Adrenal gland (tissue), 9 donors: ENCODE measurements at regions not wholly inside any gene's neighbourhood (a gene's known extent, or its start where the extent isn't known, plus 50 kb on each side); places are given as distances from the start of the nearest gene placed in this dataset.

Source experiments
- DNase-seq, 7 donors: peaks; one replicate each; pipeline ENCODE4 v3.0.0-alpha.2; 2019 to 2020
- H3K27ac ChIP-seq, 5 donors: fragments of 200-600 bp; sonication (generic) in 4 of 5; 1 replicate in 3 of 5; 2 replicates in 2 of 5; pipeline versions ENCODE4 v1.5.1 to v1.8.0; 2016 to 2020; ENCODE audit warnings: mild to moderate bottlenecking in 1 of 5
- H3K27me3 ChIP-seq: fragments of 200-600 bp; 2 replicates; pipeline ENCODE4 v1.8.0; 2021
- H3K36me3 ChIP-seq, 2 donors: fragments of 200-600 bp; replicated peaks in 1 of 2; 1 replicate in 1 of 2; 2 replicates in 1 of 2; pipeline versions ENCODE4 v1.5.1 to v1.8.0; 2018 to 2022
- H3K4me1 ChIP-seq, 2 donors: fragments of 200-600 bp; replicated peaks in 1 of 2; 1 replicate in 1 of 2; 2 replicates in 1 of 2; pipeline versions ENCODE4 v1.5.1 to v1.8.0; 2018 to 2021
- H3K4me3 ChIP-seq, 4 donors: fragments of 200-600 bp; sonication (generic) in 3 of 4; one replicate each; pipeline ENCODE4 v1.5.1; 2016 to 2018
- H3K9me3 ChIP-seq, 3 donors: fragments of 200-600 bp; sonication (generic) in 1 of 3; replicated peaks in 1 of 3; 1 replicate in 2 of 3; 2 replicates in 1 of 3; pipeline versions ENCODE4 v1.5.1 to v1.8.0; 2016 to 2021
- CTCF ChIP-seq, 6 experiments: fragments of 450-650 bp in 4 of 6; fragments of 200-600 bp in 2 of 6; sonication (generic) in 1 of 6; IDR thresholded peaks; 1 replicate in 5 of 6; 2 replicates in 1 of 6; pipeline versions ENCODE4 v1.5.1 to v1.8.0; 2016 to 2021; ENCODE audit warnings: antibody characterized with exemption in 6 of 6, mild to moderate bottlenecking in 2 of 6, moderate library complexity in 1 of 6
- POLR2A ChIP-seq, 2 donors: fragments of 450-650 bp; IDR thresholded peaks; one replicate each; pipeline ENCODE4 v1.6.1; 2017; ENCODE audit warnings: antibody characterized with exemption in 2 of 2, mild to moderate bottlenecking in 2 of 2, moderate library complexity in 1 of 2
- WGBS, 4 donors: extraction: QIAGEN DNeasy Blood & Tissue Kit in 2 of 4; methylation state at CpG; one replicate each; pipeline versions ENCODE4 v1.1.5 to v1.1.7; 2013 to 2017; 5-methylcytosine and 5-hydroxymethylcytosine counted together
- intact Hi-C, 2 donors: fragments of 100-400 bp; cut with DNase I; formaldehyde crosslinking; loops; one replicate each; pipeline versions ENCODE4 v1.14.1 to v1.15.0; 2022 to 2023
- donor health status: healthy with polysubstance abuse.
- donor health status: Bipolar disorder and iron deficiency.
- donor health status: DM: yes; HTN: yes; CAD: no.
- donor health status: DM: no; HTN: no; CAD: no.
- donor health status: DM: no; HTN: no; CAD: no.

DNA sequence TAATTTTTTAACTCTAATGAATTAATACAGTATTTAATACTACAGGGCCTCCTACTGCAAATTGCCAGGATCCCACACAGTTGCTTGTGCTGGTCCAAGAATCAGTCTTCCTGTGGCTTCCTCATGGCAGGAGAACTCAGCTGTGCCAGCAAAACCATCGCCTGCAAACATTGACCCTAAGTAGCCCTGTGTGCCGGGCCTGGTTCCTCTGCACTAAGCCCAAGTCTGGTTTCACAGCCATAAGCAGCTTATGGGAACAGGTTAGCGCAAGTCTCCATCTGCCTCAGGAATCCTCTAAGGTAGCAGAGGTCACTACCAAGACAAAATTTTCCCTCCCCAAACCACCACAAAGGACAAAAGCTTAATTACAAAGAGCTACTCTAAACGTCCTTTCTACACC is 216.6 kb downstream of the PLA2G4A start:
- no peak for DNase-seq
- intact Hi-C loops: no loop called here
- H3K4me3 ChIP-seq: no peak overlapping the region
- 66 to 84% (median 78%) methylated on average over 4 of the region's 4 CpGs for WGBS, 4 donors
- H3K9me3 ChIP-seq: no peaks in the 10 kb centered on the region
- H3K36me3 ChIP-seq: no peaks in the 10 kb centered on the region
- H3K4me1 ChIP-seq: no peaks in the 10 kb centered on the region
- no peak overlapping the region for H3K27ac ChIP-seq
- H3K27me3 ChIP-seq: peaks cover 3% of the 10 kb centered on the region
- TF ChIP-seq POLR2A (IDR thresholded peaks at IDR 0.05): no peak
- no peak for TF ChIP-seq CTCF (IDR thresholded peaks at IDR 0.05)

DNA sequence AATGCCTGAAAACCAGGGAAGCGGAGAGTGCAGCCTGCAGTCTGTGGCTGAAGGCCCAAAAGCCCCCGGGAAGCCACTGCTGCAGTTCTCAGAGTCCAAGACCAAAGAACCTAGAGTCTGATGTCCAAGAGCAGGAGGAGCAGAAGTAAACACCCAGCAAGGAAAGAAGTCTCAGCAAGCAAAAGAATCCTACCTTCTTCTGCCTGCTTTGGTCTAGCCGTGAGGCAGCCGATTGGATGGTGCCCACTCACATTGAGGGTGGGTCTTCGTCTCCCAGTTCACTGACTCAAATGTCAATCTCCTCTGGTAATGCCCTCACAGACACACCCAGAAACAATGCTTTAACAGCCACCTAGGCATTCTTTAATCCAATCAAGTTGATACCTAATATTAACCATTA is 217.5 kb downstream of the PLA2G4A start:
- no peak for DNase-seq
- TF ChIP-seq CTCF (IDR thresholded peaks at IDR 0.05): no peak
- no peak for TF ChIP-seq POLR2A (IDR thresholded peaks at IDR 0.05)
- no peaks in the 10 kb centered on the region for H3K36me3 ChIP-seq
- H3K4me3 ChIP-seq: no peak overlapping the region
- H3K4me1 ChIP-seq: no peaks in the 10 kb centered on the region
- no peaks in the 10 kb centered on the region for H3K9me3 ChIP-seq
- H3K27ac ChIP-seq: no peak overlapping the region
- 87 to 98% (median 90%) methylated on average over 5 of the region's 5 CpGs for WGBS, 4 donors
- intact Hi-C loops: no loop called here
- H3K27me3 ChIP-seq: peaks cover 5% of the 10 kb centered on the region

DNA sequence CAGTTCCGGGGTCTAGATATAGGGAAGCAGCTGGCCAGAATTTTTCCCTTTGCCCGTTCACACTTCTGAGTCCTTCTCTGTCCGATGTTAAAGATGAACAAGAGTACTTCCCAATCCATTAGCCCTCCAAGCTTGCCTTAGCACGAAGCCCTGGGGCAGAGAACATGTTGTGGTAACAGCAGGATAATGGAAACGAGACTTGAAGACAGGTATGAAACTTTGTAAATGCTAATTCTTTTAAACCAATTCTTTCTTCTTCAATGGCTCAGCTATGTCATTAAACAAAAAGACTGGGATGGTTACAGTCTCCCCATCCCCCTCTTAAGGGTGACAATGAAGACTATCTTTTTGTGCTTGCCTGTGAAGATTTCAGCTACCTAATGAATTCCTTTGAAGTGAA is 218.5 kb downstream of the PLA2G4A start:
- intact Hi-C loops: no loop called here
- DNase-seq: no peak
- Histone ChIP-seq H3K9me3 (no peaks in the 10 kb centered on the region), H3K27ac (no peak overlapping the region), H3K4me1 (no peaks in the 10 kb centered on the region), H3K27me3 (peaks cover 5% of the 10 kb centered on the region), H3K4me3 (no peak overlapping the region), H3K36me3 (no peaks in the 10 kb centered on the region)
- WGBS, 4 donors: 70 to 82% (median 74%) methylated on average over 5 of the region's 5 CpGs
- TF ChIP-seq CTCF (IDR thresholded peaks at IDR 0.05): no peak
- no peak for TF ChIP-seq POLR2A (IDR thresholded peaks at IDR 0.05)

DNA sequence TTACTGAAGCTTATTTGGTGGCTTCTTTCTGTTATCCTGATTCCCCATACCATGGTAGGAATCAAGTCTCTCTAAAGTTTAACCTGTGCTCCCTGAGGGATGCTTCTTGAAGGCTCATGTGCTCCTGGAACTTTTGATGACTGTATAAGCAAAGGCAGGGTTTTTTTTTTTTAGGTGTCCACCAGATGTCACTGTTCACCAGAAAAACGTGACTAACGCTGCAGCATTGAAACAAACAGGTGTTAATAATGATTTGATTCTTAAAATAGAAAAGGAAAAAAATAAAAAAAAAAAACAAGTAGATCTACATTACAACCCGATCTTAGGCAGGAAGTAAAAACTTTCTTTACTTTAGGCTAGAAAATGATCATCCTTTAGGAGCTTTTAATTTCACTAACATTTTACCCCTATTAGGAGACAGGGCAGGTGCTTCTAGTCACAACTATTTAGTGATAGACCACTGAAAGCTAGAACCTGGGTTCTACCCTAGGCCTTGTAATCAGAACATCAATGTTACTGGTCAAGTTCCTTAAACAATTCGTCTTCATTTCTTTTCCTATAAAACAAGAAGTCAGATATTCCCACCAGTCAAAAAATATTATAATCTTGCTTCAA is 223.0 kb downstream of the PLA2G4A start:
- WGBS, 4 donors: 3 to 5% (median 4%) methylated on average over 4 of the region's 4 CpGs
- Histone ChIP-seq H3K9me3 (no peaks in the 10 kb centered on the region), H3K36me3 (no peaks in the 10 kb centered on the region), H3K4me3 (no peak overlapping the region), H3K27me3 (peaks cover 5% of the 10 kb centered on the region), H3K4me1 (no peaks in the 10 kb centered on the region), H3K27ac (no peak overlapping the region)
- peak in 1 of 7 donors; percentile 5 for DNase-seq
- no peak for TF ChIP-seq POLR2A (IDR thresholded peaks at IDR 0.05)
- peak in 5 of 6 experiments; percentile 33 to 60 (median 42) for TF ChIP-seq CTCF (IDR thresholded peaks at IDR 0.05)
- intact Hi-C loops: no loop called here
